ENCODE measurements at regions not wholly inside any gene's neighbourhood (a gene's known extent, or its start where the extent isn't known, plus 50 kb on each side); places are given as distances from the start of the nearest gene placed in this dataset.

DNA sequence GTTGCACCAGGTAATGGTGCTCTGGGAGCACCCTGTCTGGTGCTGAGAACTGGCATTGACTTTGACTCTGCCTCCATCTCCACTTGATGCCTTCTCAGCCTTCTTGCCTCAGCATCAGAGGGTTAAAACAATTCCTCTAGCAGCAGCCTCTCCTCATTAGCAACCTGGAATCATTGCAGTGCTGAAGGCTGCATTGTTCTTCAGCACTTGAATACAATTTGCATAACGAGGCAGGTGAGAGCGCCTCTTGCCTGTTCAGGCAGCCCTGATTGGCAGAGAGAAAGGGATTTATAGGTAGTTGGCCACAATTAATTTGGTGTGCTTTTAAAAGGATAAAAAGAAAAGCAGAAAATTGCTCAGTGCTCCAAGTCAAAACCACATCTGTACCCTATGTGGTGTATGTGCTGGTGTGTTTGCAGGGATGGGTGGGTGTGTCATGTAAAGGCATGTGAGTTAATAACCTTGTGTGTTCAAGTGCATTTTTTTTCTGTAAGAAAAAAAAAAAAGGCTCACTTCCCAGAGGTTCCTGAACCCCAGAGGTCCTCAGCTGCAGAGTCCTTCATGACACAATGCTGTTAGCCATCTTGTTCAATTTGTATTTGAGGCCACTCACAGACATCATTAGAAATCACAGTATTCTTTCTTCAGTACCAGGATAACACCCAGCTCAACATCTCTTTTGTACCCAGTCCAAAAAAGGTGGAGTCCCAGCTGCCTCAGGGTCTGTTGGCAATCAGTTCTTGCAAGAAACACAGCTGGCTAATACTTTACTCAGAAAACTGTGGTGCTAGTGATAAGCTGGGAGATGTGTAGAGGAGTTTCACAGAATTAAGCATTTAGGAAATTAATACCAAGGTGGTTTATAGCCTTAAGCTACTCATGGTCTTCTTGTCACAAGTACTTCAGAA is 385.6 kb downstream of the GRIN2B start:
- TF ChIP-seq POLR2A (IDR thresholded peaks at IDR 0.05), result no peak
- TF ChIP-seq, protein P1, sequence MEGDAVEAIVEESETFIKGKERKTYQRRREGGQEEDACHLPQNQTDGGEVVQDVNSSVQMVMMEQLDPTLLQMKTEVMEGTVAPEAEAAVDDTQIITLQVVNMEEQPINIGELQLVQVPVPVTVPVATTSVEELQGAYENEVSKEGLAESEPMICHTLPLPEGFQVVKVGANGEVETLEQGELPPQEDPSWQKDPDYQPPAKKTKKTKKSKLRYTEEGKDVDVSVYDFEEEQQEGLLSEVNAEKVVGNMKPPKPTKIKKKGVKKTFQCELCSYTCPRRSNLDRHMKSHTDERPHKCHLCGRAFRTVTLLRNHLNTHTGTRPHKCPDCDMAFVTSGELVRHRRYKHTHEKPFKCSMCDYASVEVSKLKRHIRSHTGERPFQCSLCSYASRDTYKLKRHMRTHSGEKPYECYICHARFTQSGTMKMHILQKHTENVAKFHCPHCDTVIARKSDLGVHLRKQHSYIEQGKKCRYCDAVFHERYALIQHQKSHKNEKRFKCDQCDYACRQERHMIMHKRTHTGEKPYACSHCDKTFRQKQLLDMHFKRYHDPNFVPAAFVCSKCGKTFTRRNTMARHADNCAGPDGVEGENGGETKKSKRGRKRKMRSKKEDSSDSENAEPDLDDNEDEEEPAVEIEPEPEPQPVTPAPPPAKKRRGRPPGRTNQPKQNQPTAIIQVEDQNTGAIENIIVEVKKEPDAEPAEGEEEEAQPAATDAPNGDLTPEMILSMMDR (IDR thresholded peaks at IDR 0.05), result no peak
